Peyer's patch (tissue), 4 donors: ENCODE measurements at regions not wholly inside any gene's neighbourhood (a gene's known extent, or its start where the extent isn't known, plus 50 kb on each side); places are given as distances from the start of the nearest gene placed in this dataset.

Experiments
- CTCF ChIP-seq, 6 experiments: fragments of 450-650 bp in 4 of 6; fragments of 200-600 bp in 2 of 6; sonication (generic) in 1 of 6; IDR thresholded peaks; one replicate each; pipeline ENCODE4 v1.5.1; 2017 to 2019; ENCODE audit warnings: antibody characterized with exemption in 6 of 6, mild to moderate bottlenecking in 3 of 6, moderate library complexity in 1 of 6
- POLR2A ChIP-seq, 2 donors: fragments of 450-650 bp; IDR thresholded peaks; one replicate each; pipeline ENCODE4 v1.5.1; 2017; ENCODE audit warnings: antibody characterized with exemption in 2 of 2, mild to moderate bottlenecking in 2 of 2, moderate library complexity in 2 of 2

- no peak for TF ChIP-seq CTCF (IDR thresholded peaks at IDR 0.05)
- TF ChIP-seq POLR2A (IDR thresholded peaks at IDR 0.05): no peak
Measured at GRCh38 chr19:28907534-28907933, 305.4 kb downstream of the UQCRFS1 start.
